Type B pancreatic cell (in vitro differentiated cells): ENCODE measurements at regions not wholly inside any gene's neighbourhood (a gene's known extent, or its start where the extent isn't known, plus 50 kb on each side); places are given as distances from the start of the nearest gene placed in this dataset.

Experiments
- DNase-seq: peaks from one replicate; pipeline ENCODE4 v3.0.0; 2021; ENCODE audit warnings: mixed read lengths; ENCODE audit not compliant: unreplicated experiment; ENCODE audit errors: extremely low spot score
- H3K27ac Mint-ChIP-seq: 2 replicates; pipeline ENCODE4 v1.8.0; 2021; ENCODE audit warnings: mild to moderate bottlenecking, mixed read lengths
- H3K27me3 Mint-ChIP-seq: 2 replicates; pipeline ENCODE4 v1.8.0; 2021; ENCODE audit warnings: mixed read lengths
- H3K36me3 Mint-ChIP-seq: 2 replicates; pipeline ENCODE4 v1.8.0; 2021; ENCODE audit warnings: mixed read lengths
- H3K4me1 Mint-ChIP-seq: one replicate; pipeline ENCODE4 v1.8.0; 2021; ENCODE audit warnings: mixed read lengths; ENCODE audit not compliant: unreplicated experiment
- H3K4me3 Mint-ChIP-seq: 2 replicates; pipeline ENCODE4 v1.8.0; 2021; ENCODE audit warnings: mild to moderate bottlenecking, mixed read lengths
- H3K9me3 Mint-ChIP-seq: 2 replicates; pipeline ENCODE4 v1.8.0; 2021; ENCODE audit warnings: mixed read lengths
- TF ChIP-seq, protein P1 (sequence below): fragments of 200-600 bp; sonication (generic); conservative IDR thresholded peaks from 2 replicates; pipeline ENCODE4 v1.5.0; 2021; ENCODE audit warnings: antibody characterized with exemption, mild to moderate bottlenecking

DNA sequence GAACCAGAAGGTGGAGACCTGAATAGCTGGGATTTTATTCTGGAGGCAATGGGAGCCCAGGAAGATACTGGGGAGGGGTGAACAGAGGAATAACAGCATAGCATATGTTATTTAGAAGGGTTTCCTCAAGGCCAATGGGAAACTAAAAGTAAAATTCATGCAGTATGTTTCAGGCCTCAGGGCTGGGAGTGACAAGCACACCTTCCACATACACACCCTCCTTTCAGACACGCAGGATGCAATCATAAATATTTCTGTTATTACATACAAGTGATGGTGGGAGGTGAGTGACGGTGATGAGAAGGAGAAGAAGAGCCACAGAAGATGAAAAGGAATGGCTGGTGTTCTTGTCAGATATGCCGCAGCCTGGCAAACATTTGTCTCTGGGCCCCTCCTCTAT is 106.1 kb upstream of the FLRT2 start:
- no peak for DNase-seq
- H3K36me3 Mint-ChIP-seq = no peaks in the 10 kb centered on the region
- peak overlapping the region; percentile 65 for H3K27ac Mint-ChIP-seq
- no peak overlapping the region for H3K4me3 Mint-ChIP-seq
- TF ChIP-seq, protein P1, sequence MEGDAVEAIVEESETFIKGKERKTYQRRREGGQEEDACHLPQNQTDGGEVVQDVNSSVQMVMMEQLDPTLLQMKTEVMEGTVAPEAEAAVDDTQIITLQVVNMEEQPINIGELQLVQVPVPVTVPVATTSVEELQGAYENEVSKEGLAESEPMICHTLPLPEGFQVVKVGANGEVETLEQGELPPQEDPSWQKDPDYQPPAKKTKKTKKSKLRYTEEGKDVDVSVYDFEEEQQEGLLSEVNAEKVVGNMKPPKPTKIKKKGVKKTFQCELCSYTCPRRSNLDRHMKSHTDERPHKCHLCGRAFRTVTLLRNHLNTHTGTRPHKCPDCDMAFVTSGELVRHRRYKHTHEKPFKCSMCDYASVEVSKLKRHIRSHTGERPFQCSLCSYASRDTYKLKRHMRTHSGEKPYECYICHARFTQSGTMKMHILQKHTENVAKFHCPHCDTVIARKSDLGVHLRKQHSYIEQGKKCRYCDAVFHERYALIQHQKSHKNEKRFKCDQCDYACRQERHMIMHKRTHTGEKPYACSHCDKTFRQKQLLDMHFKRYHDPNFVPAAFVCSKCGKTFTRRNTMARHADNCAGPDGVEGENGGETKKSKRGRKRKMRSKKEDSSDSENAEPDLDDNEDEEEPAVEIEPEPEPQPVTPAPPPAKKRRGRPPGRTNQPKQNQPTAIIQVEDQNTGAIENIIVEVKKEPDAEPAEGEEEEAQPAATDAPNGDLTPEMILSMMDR = no peak
- H3K9me3 Mint-ChIP-seq = peaks cover 4% of the 10 kb centered on the region
- H3K4me1 Mint-ChIP-seq = peaks cover 7% of the 10 kb centered on the region
- H3K27me3 Mint-ChIP-seq = no peaks in the 10 kb centered on the region

DNA sequence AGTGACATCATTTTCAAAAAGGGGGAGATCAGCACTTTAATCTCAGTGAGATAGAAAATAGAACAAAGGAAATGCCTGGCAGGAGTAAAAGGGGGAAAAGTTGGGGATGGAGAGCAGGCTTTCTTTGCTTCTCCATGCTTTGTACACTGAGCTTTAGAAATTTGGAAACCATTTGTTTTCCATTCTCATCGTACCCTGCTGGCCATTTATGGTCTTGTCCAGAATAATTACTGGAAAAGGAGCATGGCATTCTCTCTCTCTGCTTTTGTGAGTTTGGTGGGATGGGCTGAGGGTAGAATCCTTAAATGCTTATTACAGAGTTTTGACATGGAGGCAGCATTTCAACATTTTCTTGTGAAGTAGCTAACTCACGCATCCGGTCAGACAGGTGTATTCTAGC is 104.4 kb upstream of the FLRT2 start:
- no peaks in the 10 kb centered on the region for H3K27me3 Mint-ChIP-seq
- H3K27ac Mint-ChIP-seq = peak overlapping the region; percentile 60
- peaks cover 7% of the 10 kb centered on the region for H3K4me1 Mint-ChIP-seq
- H3K9me3 Mint-ChIP-seq = peaks cover 11% of the 10 kb centered on the region
- TF ChIP-seq, protein P1 = peak; percentile 53
- DNase-seq = no peak
- no peaks in the 10 kb centered on the region for H3K36me3 Mint-ChIP-seq
- H3K4me3 Mint-ChIP-seq = no peak overlapping the region

DNA sequence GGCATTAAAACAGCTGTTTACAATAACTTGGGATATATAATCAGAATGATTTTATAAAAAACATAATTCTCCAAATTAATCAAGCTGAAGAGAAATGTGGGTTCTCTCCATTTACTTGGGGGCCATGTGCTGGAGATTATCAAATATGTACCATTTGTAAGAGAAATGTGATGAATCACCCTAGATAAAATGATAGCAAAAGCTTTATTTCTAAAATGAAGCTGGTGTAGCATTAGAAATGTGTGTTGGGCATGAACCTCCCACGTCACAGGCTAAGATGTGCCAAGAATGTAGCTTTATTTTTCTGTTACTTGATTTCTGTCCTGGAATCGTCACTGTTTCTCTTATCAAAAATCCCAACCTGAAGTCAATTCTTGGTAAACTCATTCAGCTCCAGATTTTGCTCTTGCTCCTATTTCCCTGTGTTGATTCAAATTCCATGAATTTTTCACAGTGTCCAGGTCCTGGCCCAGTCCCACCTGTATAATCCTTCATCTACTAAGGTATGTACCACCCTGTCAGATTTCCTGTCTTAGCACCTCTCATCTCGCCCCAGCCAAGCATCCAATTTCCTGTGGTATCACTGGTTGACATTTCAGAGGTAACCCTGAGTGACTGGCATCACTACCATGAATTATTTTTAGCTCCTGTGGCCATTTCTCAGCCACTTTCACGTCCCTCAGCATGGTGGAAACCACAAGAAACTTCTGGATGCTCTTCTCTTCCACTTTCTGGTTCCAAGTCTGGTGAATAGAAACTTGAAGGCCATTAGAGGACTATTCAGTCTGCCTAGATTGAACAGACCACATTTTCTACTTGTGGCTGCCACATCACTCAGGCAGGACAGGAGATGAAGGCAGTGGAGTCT is 103.6 kb upstream of the FLRT2 start:
- TF ChIP-seq, protein P1 = no peak

DNA sequence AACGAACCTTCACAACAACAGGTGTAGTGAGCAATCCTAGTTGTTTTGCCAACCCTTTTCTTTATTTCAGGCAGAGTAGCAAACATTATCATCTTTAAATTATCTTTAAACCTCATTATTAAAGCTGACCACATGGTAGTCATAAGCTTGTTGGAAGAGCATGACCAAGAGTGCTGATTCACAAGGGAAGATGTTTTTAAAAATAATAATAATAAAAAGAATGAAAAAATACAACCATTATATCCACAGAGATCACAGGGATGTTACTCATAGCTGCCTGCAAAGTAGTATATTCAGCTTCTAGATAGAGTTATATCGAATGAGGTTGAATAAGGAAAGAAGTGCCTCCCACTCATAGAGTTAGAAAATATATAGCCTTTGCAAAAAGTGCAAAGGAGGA is 101.0 kb upstream of the FLRT2 start:
- Mint-ChIP-seq H3K4me1 (peaks cover 7% of the 10 kb centered on the region), H3K27me3 (peaks cover under 1% of the 10 kb centered on the region), H3K9me3 (peaks cover 12% of the 10 kb centered on the region), H3K4me3 (no peak overlapping the region), H3K36me3 (no peaks in the 10 kb centered on the region), H3K27ac (no peak overlapping the region)
- DNase-seq = no peak
- TF ChIP-seq, protein P1 = no peak

More for the DNA sequence above, 103.6 kb upstream of the FLRT2 start:
- DNase-seq = no peak
- H3K36me3 Mint-ChIP-seq = no peaks in the 10 kb centered on the region
- H3K4me1 Mint-ChIP-seq = peaks cover 7% of the 10 kb centered on the region
- H3K27me3 Mint-ChIP-seq = no peaks in the 10 kb centered on the region
- no peak overlapping the region for H3K4me3 Mint-ChIP-seq
- peaks cover 11% of the 10 kb centered on the region for H3K9me3 Mint-ChIP-seq
- peak overlapping the region; percentile 60 for H3K27ac Mint-ChIP-seq

DNA sequence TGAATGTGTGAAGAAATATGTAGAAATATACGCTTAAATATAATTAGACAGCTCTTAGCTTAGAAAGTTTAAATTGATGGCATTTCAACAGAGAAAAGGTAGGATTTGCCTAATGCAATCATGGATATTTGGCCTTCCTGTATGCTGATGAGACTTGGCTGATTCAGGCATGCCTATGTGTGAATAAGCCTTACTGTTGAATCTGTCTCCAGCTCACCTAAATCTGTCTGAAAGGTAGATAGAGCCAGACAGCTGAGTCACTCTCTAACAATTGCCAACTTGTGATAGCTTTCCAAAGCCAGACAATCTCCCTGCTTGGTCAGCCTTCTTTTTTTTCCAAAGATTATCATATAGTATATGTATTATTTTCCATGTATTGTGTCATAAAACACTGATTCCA is 92.8 kb upstream of the FLRT2 start:
- peaks cover 11% of the 10 kb centered on the region for H3K9me3 Mint-ChIP-seq
- no peaks in the 10 kb centered on the region for H3K4me1 Mint-ChIP-seq
- TF ChIP-seq, protein P1 = no peak
- peaks cover 3% of the 10 kb centered on the region for H3K27me3 Mint-ChIP-seq
- DNase-seq = no peak
- H3K4me3 Mint-ChIP-seq = no peak overlapping the region
- H3K36me3 Mint-ChIP-seq = no peaks in the 10 kb centered on the region
- H3K27ac Mint-ChIP-seq = no peak overlapping the region
